Panc1 (cell line): ENCODE measurements at regions not wholly inside any gene's neighbourhood (a gene's known extent, or its start where the extent isn't known, plus 50 kb on each side); places are given as distances from the start of the nearest gene placed in this dataset.

Experiments
- ATAC-seq: fragments of 200-7000 bp; cut with Tn5 transposase; 2 replicates; pipeline ENCODE4 v1.9.1; 2020; ENCODE audit warnings: mild to moderate bottlenecking, moderate library complexity
- BruUV-seq: library from RNA; stranded (reverse); fragments of 400-500 nt; replicated peaks from 2 replicates; lab custom pipeline; 2021; lab: Mats Ljungman, UMichigan
- CTCF ChIA-PET: fragments of 300-600 bp; sonication (Branson Sonifier 250); formaldehyde crosslinking; loops from one replicate; lab custom pipeline; 2022; ENCODE audit warnings: antibody characterized with exemption; lab: Charles Lee
- POLR2A ChIA-PET: fragments of 300-600 bp; sonication (Branson Sonifier 250); formaldehyde crosslinking; loops from one replicate; lab custom pipeline; 2022; ENCODE audit warnings: antibody characterized with exemption; lab: Charles Lee
- DNase-seq: peaks from one replicate; pipeline ENCODE4 v3.0.0-alpha.2; 2010; ENCODE audit warnings: low read depth, low spot score
- H3K27ac ChIP-seq: 2 replicates; pipeline ENCODE4 v1.5.1; 2011; ENCODE audit warnings: mild to moderate bottlenecking, low read length, inconsistent platforms
- H3K27me3 ChIP-seq: fragments of 200-500 bp; sonication (Bioruptor generic); 2 replicates; pipeline ENCODE4 v1.6.0; 2014; ENCODE audit warnings: low read length, inconsistent platforms; ENCODE audit not compliant: control insufficient read depth, insufficient read depth
- H3K36me3 ChIP-seq: fragments of 200-500 bp; sonication (Bioruptor generic); 2 replicates; pipeline ENCODE4 v1.5.1; 2014; ENCODE audit warnings: inconsistent platforms, mild to moderate bottlenecking, low read length, moderate library complexity; ENCODE audit not compliant: control insufficient read depth, insufficient read depth
- H3K4me1 ChIP-seq: 2 replicates; pipeline ENCODE4 v1.5.1; 2011; ENCODE audit warnings: inconsistent platforms, mild to moderate bottlenecking, low read length, moderate library complexity; ENCODE audit not compliant: control insufficient read depth, insufficient read depth
- H3K4me3 ChIP-seq, 2 experiments: 2 replicates each; pipeline ENCODE4 v1.5.1; 2011 to 2012; ENCODE audit warnings: low read depth in 2 of 2, low read length in 2 of 2, mild to moderate bottlenecking in 2 of 2, inconsistent platforms in 1 of 2, moderate library complexity in 1 of 2
- H3K9me3 ChIP-seq: fragments of 200-500 bp; sonication (Bioruptor generic); 2 replicates; pipeline ENCODE4 v1.5.1; 2014; ENCODE audit warnings: low read depth, mild to moderate bottlenecking, inconsistent platforms, low read length, moderate library complexity; ENCODE audit not compliant: control insufficient read depth, insufficient read depth
- CTCF ChIP-seq: fragments of 450-650 bp; IDR thresholded peaks from 2 replicates; pipeline ENCODE4 v1.5.1; 2017; ENCODE audit warnings: mild to moderate bottlenecking
- POLR2AphosphoS5 ChIP-seq: IDR thresholded peaks from 2 replicates; pipeline ENCODE4 v1.6.1; 2012; ENCODE audit warnings: mild to moderate bottlenecking, low read depth, low read length, moderate library complexity
- REST ChIP-seq, 2 experiments: IDR thresholded peaks; 2 replicates each; pipeline ENCODE4 v1.6.1; 2011 to 2012; ENCODE audit warnings: low read depth in 2 of 2, control low read depth in 1 of 2, low read length in 1 of 2, mild to moderate bottlenecking in 1 of 2, moderate library complexity in 1 of 2; ENCODE audit not compliant: insufficient read depth in 1 of 2
- SIN3A ChIP-seq: IDR thresholded peaks from 2 replicates; pipeline ENCODE4 v1.6.1; 2012; ENCODE audit warnings: low read depth, mild to moderate bottlenecking, low read length, moderate library complexity, borderline replicate concordance; ENCODE audit not compliant: insufficient read depth
- TCF7L2 ChIP-seq: IDR thresholded peaks from 2 replicates; pipeline ENCODE4 v1.6.1; 2011; ENCODE audit warnings: mild to moderate bottlenecking, low read depth, low read length, inconsistent platforms
- in situ Hi-C: cut with HindIII; loops from 2 replicates; pipeline ENCODE4 v1.10.0; 2016; ENCODE audit warnings: low sequenced_read_pairs, low pct_unique_long_range_greater_than_20kb
- intact Hi-C: fragments of 100-400 bp; cut with micrococcal nuclease; formaldehyde crosslinking; loops from one replicate; pipeline ENCODE4 v1.10.0; 2022; ENCODE audit not compliant: unreplicated experiment

- no TSS peak for BruUV-seq
- TF ChIP-seq CTCF, result peak; percentile 16
- no peak for TF ChIP-seq REST (IDR thresholded peaks at IDR 0.05; ENCODE audit: insufficient read depth in 1 of 2, low read depth in 2 of 2, low read length in 1 of 2)
- Histone ChIP-seq H3K27me3 (no peaks in the 10 kb centered on the region; the same call in 1 of the 2 replicates), H3K9me3 (no peaks in the 10 kb centered on the region), H3K27ac (no peak overlapping the region), H3K4me1 (no peaks in the 10 kb centered on the region), H3K4me3 (no peak overlapping the region), H3K36me3 (no peaks in the 10 kb centered on the region)
- in situ Hi-C loops (no loop called here), intact Hi-C loops (no loop called here)
- ATAC-seq (no peak), DNase-seq (no peak)
- POLR2A ChIA-PET, result no interaction called here
- CTCF ChIA-PET, result no interaction called here
These were observed 145.3 kb upstream of the FST start for GRCh38 chr5:53335115-53335514.

- DNase-seq, result no peak
- CTCF ChIA-PET, result interaction anchor here (0.5 kb wide), 1 partner anchor 334 kb away, joined by 3 read pairs; no protein-coding TSS in a partner anchor
These were observed 142.6 kb upstream of the FST start for GRCh38 chr5:53337827-53338226.

More at GRCh38 chr5:53337827-53338226, 142.6 kb upstream of the FST start:
- intact Hi-C loops, result no loop called here
- POLR2A ChIA-PET, result no interaction called here
- Histone ChIP-seq H3K27ac (no peak overlapping the region), H3K36me3 (no peaks in the 10 kb centered on the region), H3K4me1 (no peaks in the 10 kb centered on the region), H3K27me3 (no peaks in the 10 kb centered on the region; the same call in 1 of the 2 replicates), H3K4me3 (no peak overlapping the region), H3K9me3 (no peaks in the 10 kb centered on the region)
- ATAC-seq, result no peak
- no TSS peak for BruUV-seq
- in situ Hi-C loops, result no loop called here
- no peak for TF ChIP-seq SIN3A
- no peak for TF ChIP-seq CTCF
- TF ChIP-seq REST (IDR thresholded peaks at IDR 0.05; ENCODE audit: insufficient read depth in 1 of 2, low read depth in 2 of 2, low read length in 1 of 2), result no peak
- TF ChIP-seq POLR2AphosphoS5, result no peak
- no peak for TF ChIP-seq TCF7L2
